Sciatic nerve (tissue), 2 donors: ENCODE measurements at regions not wholly inside any gene's neighbourhood (a gene's known extent, or its start where the extent isn't known, plus 50 kb on each side); places are given as distances from the start of the nearest gene placed in this dataset.
"Not testable (repeated sequence)": the region's sequence is repeated elsewhere in the genome, so short reads cannot be mapped to it uniquely, and the experiment has no call there.

Experiments used
- ATAC-seq: fragments of 200-7000 bp; cut with Tn5 transposase; one replicate; pipeline ENCODE4 v1.9.1; 2020; ENCODE audit warnings: mild to moderate bottlenecking, moderate library complexity
- DNase-seq: peaks from one replicate; pipeline ENCODE4 v3.0.0-alpha.2; 2020; ENCODE audit warnings: low spot score
- intact Hi-C: fragments of 100-400 bp; cut with DNase I; formaldehyde crosslinking; loops from one replicate; pipeline ENCODE4 v1.14.2; 2022
- donor health status: DM: no; HTN: no; CAD: no.
- donor health status: DM: no; HTN: no; CAD: no.

DNA sequence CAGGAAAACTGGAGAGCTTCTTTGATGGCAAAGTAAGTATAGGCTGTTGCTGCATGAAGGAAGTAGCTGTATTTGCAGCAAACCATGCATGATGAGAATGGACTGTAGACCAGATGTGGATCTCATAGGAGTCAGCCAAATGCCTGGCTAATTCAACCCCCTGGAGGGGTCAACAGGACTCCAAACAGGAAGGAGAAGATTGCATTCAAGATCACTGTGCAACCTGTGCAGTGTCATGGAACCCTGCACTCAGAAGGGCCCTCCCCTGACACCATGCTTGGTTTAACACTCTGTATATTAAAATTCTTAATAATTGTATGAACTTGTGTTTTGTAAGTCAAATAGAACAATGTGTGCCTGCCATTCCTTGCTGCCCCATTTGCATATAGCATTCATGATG is 225.1 kb upstream of the FSCB start:
- DNase-seq (no peak), ATAC-seq (no peak)
- intact Hi-C loops = no loop called here

DNA sequence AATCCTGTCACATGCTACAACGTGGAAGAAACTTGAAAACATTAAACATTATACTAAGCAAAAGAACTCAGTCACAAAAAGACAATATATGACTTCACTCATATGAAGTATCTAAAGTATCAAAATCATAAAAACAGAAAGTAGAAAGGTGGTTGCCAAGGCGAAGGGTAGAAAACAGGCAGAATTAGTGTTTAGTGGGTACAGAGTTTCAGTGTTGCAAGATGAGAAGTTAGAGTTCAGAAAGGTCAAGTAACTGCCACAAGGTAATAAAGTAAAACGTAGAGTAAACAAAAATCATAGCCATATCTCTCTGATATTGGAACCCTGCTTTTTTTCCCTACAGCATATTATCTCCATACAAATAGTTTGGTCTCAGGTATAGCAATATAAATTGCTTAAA is 223.8 kb upstream of the FSCB start:
- ATAC-seq (no peak), DNase-seq (no peak)
- intact Hi-C loops = no loop called here

DNA sequence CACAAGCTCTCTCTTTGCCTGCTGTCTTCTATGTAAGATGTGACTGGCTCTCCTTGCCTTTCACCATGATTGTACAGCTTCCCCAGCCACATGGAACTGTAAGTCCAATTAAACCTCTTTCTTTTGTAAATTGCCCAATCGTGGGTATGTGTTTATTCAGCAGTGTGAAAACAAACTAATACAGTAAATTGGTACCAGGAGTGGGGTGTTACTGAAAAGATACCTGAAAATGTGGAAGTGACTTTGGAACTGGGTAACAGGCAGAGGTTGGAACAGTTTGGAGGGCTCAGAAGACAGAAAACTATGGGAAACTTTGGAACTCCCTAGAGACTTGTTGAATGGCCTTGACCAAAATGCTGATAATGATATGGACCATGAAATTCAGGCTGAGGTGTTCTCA is 214.3 kb upstream of the FSCB start:
- ATAC-seq, intact Hi-C loops, DNase-seq: not testable (repeated sequence)

DNA sequence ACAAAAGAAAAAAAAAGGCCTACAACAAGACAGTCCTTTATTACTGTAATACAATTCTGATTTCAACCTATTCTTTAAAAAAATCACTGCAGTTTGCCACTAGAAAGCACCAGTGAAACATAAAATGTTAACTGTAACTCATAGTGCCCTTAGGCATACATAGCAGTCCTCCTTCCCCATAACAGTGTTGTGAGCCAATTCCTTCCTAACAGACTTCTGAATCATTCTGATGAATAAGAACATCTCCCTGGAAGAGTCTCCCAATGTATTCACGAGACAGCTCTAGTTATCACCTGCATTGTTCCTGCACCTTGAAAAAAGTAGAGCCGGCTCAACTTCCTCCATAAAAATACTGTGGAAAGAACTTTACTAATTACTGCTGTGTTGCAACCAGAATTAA is 213.6 kb upstream of the FSCB start:
- no peak for DNase-seq
- no peak for ATAC-seq
- intact Hi-C loops = no loop called here

DNA sequence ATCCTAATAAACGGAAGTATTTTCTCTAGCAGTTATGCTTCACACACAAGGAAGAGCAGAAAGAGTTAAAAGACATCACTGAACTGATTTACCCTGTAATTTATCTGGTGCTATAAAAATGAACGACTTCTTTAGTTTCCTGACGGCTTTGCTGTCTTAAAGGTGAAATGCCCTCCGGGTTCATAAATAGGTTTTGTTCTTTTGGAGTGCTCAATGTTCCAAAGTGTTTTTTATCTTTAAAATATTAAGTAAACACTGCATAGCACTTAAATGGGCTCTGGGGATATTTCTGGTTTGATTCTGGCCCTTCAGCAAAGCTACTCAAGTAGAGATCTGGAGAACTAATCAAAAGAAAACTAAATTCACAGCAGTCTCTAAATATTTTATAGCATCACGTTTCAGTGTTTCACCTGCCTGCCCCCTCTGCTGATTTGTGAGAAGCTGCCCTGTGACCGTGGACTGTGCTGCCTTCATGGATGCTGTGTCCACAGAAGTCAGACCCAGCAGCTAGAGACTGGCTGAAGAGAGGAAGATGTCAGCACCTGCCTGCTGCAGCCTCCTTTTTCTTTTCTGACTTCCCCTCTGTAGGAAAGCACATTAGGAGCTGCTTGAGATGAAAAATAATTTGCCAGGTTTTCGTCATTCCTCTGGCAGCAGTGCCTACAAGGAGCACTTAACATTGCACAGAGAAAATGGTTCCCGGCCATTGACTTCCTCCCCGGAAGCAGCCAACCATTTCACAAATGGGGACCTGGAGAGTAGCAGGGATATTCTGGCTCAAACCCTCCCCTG is 205.1 kb upstream of the FSCB start:
- no peak for ATAC-seq
- intact Hi-C loops = no loop called here
- DNase-seq = no peak

DNA sequence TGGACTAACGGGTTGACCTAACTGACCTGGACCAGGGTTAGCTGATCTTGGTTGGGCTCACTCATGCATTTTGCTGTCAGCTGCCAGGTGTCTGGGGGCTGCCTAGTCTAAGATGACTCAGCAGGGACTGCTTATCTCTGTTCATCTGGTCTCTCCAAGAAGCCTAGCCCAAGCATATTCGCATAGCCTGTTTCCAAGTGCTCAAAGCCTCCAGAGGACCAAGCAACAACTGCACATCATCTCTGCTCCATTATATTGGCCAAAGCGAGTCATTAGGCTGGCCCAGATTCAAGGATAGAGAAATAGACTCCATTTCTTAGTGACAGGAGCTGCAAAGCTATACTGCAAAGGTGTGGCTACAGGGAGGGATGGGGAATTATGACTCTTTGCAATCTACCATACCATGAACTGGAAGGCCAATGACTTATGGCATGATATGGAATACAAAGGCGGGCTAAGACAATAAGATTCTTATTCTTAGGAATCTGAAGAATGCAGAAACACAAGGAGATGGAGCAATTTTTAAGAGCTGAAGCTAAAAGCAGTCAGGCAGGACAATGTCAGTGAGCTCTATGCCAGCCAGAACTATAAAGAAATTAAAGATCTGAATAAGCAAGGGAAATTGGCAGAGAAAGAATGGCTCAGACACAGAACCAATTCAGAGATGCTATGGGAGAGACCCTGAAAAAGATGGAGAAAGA is 194.6 kb upstream of the FSCB start:
- intact Hi-C loops = no loop called here
- ATAC-seq = no peak
- no peak for DNase-seq

DNA sequence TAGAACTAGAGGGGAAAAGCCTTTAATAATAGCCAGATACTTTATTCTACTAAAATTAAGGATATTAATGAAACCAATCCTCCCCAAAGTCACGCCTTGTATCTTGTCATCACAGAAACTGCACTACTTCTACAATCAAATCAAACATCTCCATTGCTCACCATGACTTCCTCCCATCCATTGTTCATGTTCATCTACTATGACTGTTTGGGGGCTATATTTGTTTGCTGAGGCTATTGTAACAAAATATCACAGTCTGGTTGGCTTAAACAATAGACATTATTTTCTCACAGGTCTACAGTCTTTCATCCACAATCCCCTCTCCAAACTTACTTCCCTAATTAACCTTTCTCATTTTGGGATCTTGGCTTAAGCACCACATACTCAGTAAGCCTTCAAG is 193.6 kb upstream of the FSCB start:
- ATAC-seq (no peak), DNase-seq (no peak)
- intact Hi-C loops = no loop called here

DNA sequence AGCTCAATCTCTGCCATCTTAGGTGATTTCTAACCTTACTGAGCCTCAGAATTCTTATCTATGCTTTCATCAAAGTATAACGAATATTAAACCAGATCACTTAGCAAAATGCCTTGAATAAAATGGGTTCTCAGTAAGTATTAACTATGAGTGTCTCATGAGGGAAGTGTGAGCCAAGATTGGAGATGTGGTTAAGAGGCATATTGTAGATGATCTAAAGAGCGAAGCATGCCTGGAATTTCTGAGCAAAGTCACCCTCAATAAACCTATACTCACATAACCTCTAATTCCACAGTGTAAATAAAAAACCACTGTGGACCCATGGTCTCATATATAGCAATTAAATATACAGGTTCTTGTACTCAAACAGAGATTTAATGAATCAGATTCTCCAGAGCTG is 193.1 kb upstream of the FSCB start:
- intact Hi-C loops = no loop called here
- no peak for ATAC-seq
- DNase-seq = no peak

DNA sequence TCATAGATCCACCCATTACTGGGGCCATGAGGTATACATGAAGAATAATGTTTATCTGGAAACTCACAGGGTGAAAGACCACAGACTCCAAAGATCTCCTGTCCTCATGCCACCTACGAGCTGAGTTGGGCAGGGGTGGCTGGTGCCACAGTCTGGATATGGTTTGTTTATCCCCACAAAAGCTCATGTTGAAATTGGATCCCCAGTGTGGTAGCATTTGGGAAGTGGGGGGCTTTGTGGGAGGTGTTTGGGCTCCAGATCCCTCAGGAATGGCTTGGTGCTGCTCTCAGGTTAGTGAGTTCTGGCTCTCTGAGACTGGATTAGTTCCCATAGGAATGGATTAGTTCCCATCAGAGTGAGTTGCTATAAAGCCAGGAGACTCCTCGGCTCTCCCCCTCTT is 192.3 kb upstream of the FSCB start:
- ATAC-seq = no peak
- intact Hi-C loops = no loop called here
- no peak for DNase-seq

DNA sequence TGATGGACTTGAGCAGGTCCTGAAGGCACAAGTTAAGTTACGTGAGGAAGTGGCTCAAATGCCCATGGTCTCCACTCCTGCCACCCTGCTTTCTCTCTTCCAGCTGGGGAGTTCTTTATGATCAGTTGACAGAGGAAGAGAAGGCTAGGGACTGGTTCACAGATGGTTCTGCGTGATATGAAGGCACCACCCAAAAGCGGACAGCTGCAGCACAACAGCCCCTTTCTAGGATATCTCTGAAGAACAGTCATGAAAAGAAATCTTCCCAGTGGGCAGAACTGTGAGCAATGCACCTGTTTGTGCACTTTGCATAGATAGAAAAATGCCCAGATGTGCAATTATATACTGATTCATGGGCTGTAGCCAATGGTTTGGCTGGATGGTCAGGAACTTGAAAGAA is 162.4 kb upstream of the FSCB start:
- ATAC-seq = no peak
- DNase-seq = no peak
- intact Hi-C loops = no loop called here

DNA sequence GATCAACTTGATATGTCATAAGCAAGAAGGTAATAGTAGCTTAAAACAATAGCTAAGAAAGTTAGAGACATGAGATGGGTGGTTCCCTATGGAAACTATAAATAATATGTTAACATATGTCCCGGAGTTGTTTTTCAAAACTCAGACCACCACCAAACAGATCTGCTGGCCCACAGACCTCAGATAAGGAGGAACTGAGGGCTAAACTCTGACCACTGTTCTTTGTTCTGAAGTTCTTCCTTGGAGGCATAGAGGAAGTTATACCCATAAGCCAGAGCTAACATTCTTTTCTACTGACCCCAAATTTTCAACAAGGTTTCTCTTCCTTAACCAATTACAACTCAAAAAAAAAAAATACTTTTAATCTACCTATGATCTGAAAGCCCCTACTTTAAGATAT is 156.1 kb upstream of the FSCB start:
- DNase-seq (no peak), ATAC-seq (no peak)
- intact Hi-C loops = no loop called here

DNA sequence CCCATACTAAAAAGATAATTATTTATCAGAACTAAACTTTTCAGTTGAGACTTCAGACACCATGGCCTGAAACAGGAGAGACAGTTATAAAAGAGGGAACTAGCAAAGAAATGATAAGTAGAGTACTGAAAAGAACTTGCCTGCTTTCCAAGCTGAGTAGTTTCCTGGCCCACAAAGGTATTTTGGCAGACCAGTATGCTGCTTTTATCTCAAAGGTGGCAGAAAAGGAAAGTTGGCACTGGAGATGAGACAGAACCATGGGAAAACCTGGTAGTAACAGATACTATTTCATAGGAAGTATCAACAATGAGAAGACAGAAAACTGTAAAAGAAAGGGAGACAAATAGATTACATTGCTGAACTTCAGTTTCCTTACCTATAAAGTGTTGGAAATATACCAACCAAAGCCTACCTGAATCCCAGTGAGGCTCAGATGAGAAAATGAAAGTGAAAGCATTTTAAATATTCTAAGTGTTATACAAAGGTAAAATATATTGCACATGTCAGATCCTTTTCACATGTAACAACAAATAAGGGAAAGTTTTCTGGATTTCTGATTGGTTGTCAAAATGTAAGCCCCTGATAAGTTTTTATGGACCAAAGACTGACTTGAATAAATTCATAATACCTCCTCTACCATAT is 155.3 kb upstream of the FSCB start:
- no peak for DNase-seq
- intact Hi-C loops = no loop called here
- ATAC-seq = no peak

DNA sequence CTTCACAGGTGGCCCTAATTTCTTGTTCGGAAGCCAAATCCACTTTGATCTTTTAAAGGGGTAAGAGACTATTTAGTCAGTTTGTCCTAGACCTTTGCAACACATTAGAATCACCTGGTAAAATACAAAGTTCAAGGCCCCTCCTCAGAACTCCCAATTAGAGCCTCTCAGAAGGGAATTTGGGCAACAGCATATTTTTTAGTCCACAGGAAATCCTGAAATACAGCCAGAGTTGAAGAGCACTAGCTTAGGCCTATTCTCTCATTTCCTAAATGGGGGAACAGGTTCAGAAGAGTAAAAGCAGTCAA is 151.3 kb upstream of the FSCB start:
- ATAC-seq (no peak), DNase-seq (no peak)
- intact Hi-C loops = no loop called here

DNA sequence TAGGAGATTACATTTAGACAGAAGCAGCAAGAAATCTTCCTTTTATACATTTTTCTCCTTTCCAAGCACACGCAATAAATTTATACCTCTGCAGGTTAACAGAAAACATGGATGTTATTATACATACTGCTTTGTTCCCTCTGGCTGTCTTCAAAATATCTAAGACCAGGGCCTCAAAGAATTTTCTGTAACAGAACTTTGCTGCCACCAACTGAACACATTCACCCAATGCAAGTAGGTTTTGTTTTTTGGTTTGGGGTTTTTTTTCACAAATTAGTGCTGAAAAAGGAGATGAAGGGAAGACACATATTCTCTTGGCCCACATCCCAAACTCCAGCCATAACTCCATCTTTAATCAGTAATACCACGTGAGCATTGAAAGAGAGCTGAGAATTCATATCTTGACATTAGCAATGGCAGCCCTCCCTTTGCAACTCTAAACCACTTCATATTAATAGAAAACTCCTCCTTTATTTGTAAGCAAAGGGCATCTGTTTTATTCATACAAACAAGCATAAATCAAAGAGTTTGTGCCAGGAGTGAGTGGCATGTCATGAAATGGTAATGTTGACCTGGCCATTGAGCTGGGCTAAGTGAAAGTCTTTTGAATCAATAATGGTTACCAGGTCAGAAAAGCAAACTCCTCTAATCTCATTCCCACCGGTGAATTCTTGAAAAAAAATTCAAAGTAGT is 150.8 kb upstream of the FSCB start:
- DNase-seq (no peak), ATAC-seq (no peak)
- intact Hi-C loops = no loop called here

DNA sequence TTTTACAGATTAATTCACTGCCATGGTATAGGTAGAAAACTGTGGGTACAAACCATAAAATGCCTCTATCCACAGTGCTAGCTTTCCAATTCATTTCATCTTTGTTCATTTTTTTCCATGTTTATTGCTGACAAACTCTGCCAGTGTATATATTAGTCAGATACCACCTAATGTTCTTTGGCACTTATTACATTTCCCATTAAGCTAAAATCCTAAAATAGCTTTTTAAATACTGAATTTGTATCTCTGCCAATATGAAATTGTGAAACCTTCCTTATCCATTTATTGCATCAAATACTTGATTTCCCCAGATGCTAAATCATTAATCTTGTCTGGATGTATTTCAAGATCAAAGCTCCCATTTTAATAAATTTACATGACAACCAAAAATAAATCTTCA is 150.1 kb upstream of the FSCB start:
- intact Hi-C loops = no loop called here
- ATAC-seq = no peak
- DNase-seq = no peak

DNA sequence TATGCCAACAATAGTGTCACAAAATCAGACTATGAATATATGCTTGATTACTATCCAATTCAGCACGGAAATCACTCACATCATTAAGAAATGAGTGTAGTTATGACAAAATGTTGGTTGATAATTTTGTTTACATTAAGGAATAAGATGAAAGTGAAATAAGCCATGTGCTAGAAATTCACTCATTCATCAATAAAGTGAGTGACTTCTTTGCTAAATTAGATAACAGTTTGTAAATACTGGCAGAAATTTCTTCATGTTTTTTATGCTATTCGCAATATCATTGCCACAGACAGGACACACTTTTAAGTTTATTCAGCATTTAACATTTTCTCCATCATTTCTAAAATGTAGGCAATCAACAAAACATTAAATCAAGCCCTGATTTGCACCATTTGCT is 147.5 kb upstream of the FSCB start:
- ATAC-seq (no peak), DNase-seq (no peak)
- intact Hi-C loops = no loop called here

DNA sequence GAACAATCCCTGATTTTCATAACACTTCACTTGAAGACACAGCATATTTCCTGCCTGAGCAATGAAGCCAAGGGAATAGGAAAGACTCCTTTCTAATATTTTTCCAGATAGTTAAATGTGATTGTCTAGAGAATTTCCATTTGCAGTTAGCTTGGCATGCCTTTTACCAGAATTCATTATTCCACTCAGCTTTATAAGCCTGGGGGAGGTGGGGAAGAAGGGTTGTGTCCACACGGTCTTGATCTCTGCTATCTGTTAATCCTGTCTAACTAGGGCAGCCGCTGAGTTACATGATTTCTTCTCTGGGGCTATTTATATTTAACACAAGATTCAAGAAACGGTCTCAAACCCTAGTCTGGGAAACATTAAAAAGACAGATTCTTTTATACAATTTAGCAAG is 146.6 kb upstream of the FSCB start:
- DNase-seq (no peak), ATAC-seq (no peak)
- intact Hi-C loops = no loop called here

DNA sequence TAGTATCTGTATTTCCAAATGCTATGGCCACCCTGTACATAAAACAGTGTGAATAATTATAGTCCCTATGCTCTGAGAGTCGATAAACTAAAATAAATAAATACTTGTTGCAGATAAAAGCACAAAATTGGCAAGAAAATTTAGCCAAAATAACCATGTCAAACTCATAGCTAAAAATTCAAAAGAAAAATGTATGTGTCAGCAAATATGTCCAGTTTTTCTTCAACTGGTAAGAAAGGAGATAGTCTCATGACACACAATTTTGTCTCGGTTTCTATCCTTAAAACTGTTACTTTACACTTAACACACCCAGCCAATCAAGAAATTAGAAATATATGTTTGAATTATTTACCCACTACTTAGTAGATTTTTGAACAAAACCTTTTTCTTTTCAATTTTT is 145.6 kb upstream of the FSCB start:
- intact Hi-C loops = no loop called here
- no peak for DNase-seq
- no peak for ATAC-seq

DNA sequence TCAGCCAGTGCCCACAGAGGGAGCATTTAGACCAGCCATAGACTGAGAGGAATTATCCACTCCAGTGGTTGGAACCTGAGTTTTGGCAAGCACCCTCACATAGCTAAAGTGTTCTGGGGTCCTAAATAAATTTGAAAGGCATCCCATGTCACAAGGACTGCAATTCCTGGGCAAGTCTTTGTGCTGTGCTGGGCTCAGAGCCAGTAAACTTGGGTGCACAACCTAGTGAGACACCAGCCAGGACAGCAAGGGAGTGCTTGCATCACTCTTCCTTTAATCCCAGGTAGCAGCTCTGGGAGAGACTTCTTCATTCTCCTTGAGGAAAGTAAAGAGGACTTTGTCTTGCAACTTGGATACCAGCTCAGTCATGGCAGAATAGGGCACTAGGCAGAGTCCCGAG is 142.0 kb upstream of the FSCB start:
- intact Hi-C loops = no loop called here
- DNase-seq (no peak), ATAC-seq (no peak)

DNA sequence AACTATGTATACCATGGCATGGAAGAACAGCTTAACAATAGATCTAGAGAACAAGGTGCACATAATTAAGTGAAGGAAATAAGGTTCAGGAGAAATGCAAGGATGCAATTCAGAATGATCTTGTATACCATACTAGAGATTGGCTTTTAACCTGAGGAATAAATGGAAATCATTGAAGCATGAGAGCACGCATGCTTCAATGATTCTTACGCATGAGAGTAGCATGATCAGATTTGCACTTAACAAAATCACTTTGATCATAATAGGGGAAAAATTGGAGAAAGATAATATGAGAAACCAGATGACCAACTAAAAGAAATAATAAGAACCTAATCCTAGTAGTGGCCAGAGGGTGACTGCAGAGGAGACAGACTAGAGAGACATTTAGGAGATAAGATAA is 133.3 kb upstream of the FSCB start:
- intact Hi-C loops = no loop called here
- ATAC-seq = no peak
- no peak for DNase-seq
